HEK293 (cell line): ENCODE measurements at regions not wholly inside any gene's neighbourhood (a gene's known extent, or its start where the extent isn't known, plus 50 kb on each side); places are given as distances from the start of the nearest gene placed in this dataset.

Source experiments
- CTCF ChIP-seq: fragments of 450-650 bp; formaldehyde crosslinking; IDR thresholded peaks from 2 replicates; pipeline ENCODE4 v1.5.1; 2016; ENCODE audit warnings: missing biosample characterization, missing genetic modification characterization
- KLF10 ChIP-seq: fragments of 450-650 bp; IDR thresholded peaks from 2 replicates; pipeline ENCODE4 v1.5.1; 2018; ENCODE audit warnings: missing biosample characterization, mild to moderate bottlenecking, missing genetic modification characterization
- KLF9 ChIP-seq: fragments of 450-650 bp; formaldehyde crosslinking; IDR thresholded peaks from 2 replicates; pipeline ENCODE4 v1.5.1; 2016; ENCODE audit warnings: missing biosample characterization, missing genetic modification characterization, low read depth
- SCRT1 ChIP-seq: fragments of 450-650 bp; formaldehyde crosslinking; IDR thresholded peaks from 2 replicates; pipeline ENCODE4 v1.5.1; 2016; ENCODE audit warnings: missing biosample characterization, missing genetic modification characterization, borderline replicate concordance
- SCRT2 ChIP-seq: fragments of 450-650 bp; formaldehyde crosslinking; IDR thresholded peaks from 2 replicates; pipeline ENCODE4 v1.5.1; 2016; ENCODE audit warnings: missing biosample characterization, missing genetic modification characterization
- YY1 ChIP-seq: fragments of 450-650 bp; formaldehyde crosslinking; IDR thresholded peaks from 2 replicates; pipeline ENCODE4 v1.5.1; 2018; ENCODE audit warnings: missing biosample characterization, missing genetic modification characterization
- ZBTB49 ChIP-seq: fragments of 450-650 bp; formaldehyde crosslinking; IDR thresholded peaks from 2 replicates; pipeline ENCODE4 v1.5.1; 2016; ENCODE audit warnings: missing biosample characterization, missing genetic modification characterization, low read depth
- ZNF23 ChIP-seq: fragments of 450-650 bp; formaldehyde crosslinking; IDR thresholded peaks from 2 replicates; pipeline ENCODE4 v1.5.1; 2016; ENCODE audit warnings: missing biosample characterization, missing genetic modification characterization, borderline replicate concordance
- TF ChIP-seq, protein P1 (sequence below): IDR thresholded peaks from 2 replicates; pipeline ENCODE4 v1.6.1; 2011; ENCODE audit warnings: mild to moderate bottlenecking, low read depth, low read length, borderline replicate concordance
- TF ChIP-seq, protein P2 (sequence below): fragments of 450-650 bp; formaldehyde crosslinking; IDR thresholded peaks from 2 replicates; pipeline ENCODE4 v1.5.1; 2016; ENCODE audit warnings: missing biosample characterization, missing genetic modification characterization

DNA sequence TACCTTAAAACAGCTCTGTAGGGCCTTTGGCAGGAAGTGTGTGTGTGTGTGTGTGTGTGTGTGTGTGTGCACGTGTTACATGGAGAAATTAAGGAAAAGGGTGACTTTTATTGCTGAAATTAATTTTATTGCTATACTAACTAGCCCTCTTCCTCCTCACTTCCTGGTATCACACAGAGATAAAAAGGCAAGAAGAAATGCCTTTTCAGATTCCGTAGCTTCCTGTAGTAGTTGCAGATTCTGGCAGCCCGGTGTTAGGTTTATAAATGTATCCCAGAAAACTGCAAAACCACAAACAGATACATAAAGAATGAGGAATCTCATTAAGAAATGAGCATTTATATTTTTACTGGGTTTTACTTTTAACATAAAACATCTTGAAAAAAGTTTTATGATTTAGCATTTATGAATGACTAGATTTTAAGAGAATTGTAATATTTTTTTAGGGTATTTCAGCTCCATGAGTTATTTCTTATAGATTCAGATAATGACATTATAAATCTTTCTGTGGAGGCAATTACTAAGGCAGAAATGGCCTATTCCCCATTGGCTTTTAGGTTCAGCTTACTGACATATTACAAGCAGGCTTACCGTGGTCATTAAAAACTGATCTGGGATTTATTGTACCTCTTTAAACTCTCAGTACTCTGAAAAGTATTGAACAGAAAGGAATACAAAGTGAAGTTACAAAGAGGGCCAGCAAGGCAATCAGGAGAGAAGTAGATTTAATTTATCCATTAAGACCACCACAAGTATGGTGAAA lies 249.1 kb upstream of the TSHZ2 start:
- TF ChIP-seq SCRT2 (tag by site-specific recombination) (no peak), KLF10 (tag by site-specific recombination) (no peak), ZNF23 (no peak), SCRT1 (no peak), YY1 (no peak), CTCF (tag by site-specific recombination) (no peak), ZBTB49 (tag by site-specific recombination) (no peak), KLF9 (no peak)
- TF ChIP-seq, protein P1, sequence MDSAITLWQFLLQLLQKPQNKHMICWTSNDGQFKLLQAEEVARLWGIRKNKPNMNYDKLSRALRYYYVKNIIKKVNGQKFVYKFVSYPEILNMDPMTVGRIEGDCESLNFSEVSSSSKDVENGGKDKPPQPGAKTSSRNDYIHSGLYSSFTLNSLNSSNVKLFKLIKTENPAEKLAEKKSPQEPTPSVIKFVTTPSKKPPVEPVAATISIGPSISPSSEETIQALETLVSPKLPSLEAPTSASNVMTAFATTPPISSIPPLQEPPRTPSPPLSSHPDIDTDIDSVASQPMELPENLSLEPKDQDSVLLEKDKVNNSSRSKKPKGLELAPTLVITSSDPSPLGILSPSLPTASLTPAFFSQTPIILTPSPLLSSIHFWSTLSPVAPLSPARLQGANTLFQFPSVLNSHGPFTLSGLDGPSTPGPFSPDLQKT, result no peak
- TF ChIP-seq, protein P2, sequence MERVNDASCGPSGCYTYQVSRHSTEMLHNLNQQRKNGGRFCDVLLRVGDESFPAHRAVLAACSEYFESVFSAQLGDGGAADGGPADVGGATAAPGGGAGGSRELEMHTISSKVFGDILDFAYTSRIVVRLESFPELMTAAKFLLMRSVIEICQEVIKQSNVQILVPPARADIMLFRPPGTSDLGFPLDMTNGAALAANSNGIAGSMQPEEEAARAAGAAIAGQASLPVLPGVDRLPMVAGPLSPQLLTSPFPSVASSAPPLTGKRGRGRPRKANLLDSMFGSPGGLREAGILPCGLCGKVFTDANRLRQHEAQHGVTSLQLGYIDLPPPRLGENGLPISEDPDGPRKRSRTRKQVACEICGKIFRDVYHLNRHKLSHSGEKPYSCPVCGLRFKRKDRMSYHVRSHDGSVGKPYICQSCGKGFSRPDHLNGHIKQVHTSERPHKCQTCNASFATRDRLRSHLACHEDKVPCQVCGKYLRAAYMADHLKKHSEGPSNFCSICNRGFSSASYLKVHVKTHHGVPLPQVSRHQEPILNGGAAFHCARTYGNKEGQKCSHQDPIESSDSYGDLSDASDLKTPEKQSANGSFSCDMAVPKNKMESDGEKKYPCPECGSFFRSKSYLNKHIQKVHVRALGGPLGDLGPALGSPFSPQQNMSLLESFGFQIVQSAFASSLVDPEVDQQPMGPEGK (tag by site-specific recombination), result no peak
